Breast epithelium (tissue), 3 donors: ENCODE measurements at regions not wholly inside any gene's neighbourhood (a gene's known extent, or its start where the extent isn't known, plus 50 kb on each side); places are given as distances from the start of the nearest gene placed in this dataset.

Source experiments
- POLR2A ChIP-seq: fragments of 450-650 bp; IDR thresholded peaks from one replicate; pipeline ENCODE4 v1.6.1; 2016; ENCODE audit warnings: antibody characterized with exemption, mild to moderate bottlenecking, moderate library complexity
- TF ChIP-seq, protein P1 (sequence below), 3 donors: fragments of 450-650 bp; IDR thresholded peaks; one replicate each; pipeline ENCODE4 v1.5.1; 2016 to 2017; ENCODE audit warnings: antibody characterized with exemption in 3 of 3, mild to moderate bottlenecking in 3 of 3, moderate library complexity in 3 of 3

DNA sequence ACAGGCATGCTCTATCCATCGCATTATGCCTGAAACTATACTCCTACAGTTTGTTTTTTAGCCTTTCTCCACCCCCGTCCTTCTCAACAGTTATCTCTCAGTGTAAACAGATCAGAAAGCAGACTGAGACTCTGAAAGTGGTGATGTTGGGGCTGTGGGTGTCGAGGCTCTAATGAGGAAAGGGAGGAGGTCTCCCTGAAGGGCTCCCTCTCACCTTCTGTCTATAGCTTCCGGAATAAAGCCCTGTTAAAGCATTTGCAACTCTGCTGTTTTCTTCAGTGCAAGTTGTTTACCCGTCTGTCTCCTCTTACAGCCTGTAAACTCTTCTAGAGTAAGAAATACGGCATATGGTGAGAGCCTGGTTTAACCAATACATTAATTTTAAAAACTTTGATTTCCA is 136.7 kb upstream of the SYT4 start:
- TF ChIP-seq, protein P1, sequence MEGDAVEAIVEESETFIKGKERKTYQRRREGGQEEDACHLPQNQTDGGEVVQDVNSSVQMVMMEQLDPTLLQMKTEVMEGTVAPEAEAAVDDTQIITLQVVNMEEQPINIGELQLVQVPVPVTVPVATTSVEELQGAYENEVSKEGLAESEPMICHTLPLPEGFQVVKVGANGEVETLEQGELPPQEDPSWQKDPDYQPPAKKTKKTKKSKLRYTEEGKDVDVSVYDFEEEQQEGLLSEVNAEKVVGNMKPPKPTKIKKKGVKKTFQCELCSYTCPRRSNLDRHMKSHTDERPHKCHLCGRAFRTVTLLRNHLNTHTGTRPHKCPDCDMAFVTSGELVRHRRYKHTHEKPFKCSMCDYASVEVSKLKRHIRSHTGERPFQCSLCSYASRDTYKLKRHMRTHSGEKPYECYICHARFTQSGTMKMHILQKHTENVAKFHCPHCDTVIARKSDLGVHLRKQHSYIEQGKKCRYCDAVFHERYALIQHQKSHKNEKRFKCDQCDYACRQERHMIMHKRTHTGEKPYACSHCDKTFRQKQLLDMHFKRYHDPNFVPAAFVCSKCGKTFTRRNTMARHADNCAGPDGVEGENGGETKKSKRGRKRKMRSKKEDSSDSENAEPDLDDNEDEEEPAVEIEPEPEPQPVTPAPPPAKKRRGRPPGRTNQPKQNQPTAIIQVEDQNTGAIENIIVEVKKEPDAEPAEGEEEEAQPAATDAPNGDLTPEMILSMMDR (IDR thresholded peaks at IDR 0.05), result no peak
- TF ChIP-seq POLR2A, result no peak
